ENCODE measurements at regions not wholly inside any gene's neighbourhood (a gene's known extent, or its start where the extent isn't known, plus 50 kb on each side); places are given as distances from the start of the nearest gene placed in this dataset.

DNA sequence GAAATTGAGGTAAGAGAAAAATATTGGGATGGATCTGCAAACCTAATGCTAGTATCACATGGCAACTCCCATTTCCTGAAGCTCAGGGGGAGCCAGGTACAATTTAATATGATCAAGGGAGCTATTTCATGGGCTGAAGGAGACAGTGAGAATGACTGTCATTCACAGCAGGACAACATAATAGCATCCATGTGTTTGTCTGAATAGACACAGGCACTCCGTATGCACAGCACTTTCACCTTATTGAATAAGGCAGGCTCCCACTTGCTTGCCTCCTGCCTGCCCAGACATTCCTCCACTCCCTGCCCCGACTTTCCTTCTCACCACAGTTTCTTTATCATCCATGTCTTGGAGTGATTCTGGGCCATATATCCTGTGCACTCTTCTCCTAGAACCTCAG lies 156.6 kb upstream of the SLC24A5 start:
- intact Hi-C loops (cut with micrococcal nuclease) = no loop called here
- no peak overlapping the region for H3K4me3 Mint-ChIP-seq (ENCODE audit: low read depth)

DNA sequence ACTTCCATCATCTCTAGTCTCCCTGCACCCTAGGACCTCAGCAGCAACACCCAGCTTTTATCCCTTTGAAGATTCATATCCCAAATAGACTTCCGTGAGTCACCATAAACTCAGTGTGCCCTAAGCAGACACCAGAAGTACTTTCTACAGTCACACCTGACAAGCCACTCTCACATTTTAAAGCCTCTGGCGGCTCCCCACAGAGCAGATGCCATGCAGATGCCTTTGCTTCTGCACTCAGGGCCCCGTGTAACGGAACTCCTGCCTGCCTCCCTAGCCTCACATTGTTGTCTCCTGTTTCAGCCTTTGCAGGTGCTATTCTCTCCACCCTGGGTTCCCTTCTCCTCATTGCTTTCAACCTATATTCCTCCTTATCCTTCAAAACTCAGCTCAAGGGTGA lies 155.5 kb upstream of the SLC24A5 start:
- no peak for DNase-seq (ENCODE audit: low spot score)
- intact Hi-C loops (cut with micrococcal nuclease) = no loop called here
- H3K27ac Mint-ChIP-seq = no peak overlapping the region
- peaks cover 22% of the 10 kb centered on the region for H3K27me3 Mint-ChIP-seq (ENCODE audit: low read depth)
- H3K36me3 Mint-ChIP-seq (ENCODE audit: low read depth) = no peaks in the 10 kb centered on the region
- no peaks in the 10 kb centered on the region for H3K9me3 Mint-ChIP-seq
- H3K4me3 Mint-ChIP-seq (ENCODE audit: low read depth) = no peak overlapping the region
- peaks cover 23% of the 10 kb centered on the region for H3K4me1 Mint-ChIP-seq (ENCODE audit: low read depth)

More for the DNA sequence above, 156.6 kb upstream of the SLC24A5 start:
- Mint-ChIP-seq H3K27ac (no peak overlapping the region), H3K36me3 (ENCODE audit: low read depth) (no peaks in the 10 kb centered on the region), H3K27me3 (ENCODE audit: low read depth) (peaks cover 22% of the 10 kb centered on the region), H3K9me3 (no peaks in the 10 kb centered on the region), H3K4me1 (ENCODE audit: low read depth) (peaks cover 30% of the 10 kb centered on the region)
- DNase-seq (ENCODE audit: low spot score) = no peak

DNA sequence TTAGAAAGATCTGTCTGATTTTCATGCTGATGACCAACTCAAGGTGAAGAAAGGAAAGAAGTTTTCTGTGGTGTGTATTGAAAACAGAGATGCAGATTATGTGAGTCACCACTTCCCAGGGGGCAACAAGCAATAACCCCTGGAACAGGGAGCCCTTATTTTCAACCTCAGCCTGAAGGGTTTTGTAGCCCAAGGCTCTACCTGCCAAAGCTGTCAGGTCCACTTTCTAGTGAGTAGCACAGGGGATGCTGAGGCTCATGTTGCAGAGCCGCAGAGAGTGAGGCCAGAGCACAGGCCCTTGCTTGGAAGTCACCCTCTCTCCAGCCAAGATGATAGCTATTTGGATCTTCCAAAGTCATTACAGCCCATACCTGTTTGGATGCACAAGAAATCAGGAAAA lies 152.2 kb upstream of the SLC24A5 start:
- Mint-ChIP-seq H3K9me3 (no peaks in the 10 kb centered on the region), H3K27ac (no peak overlapping the region), H3K36me3 (ENCODE audit: low read depth) (no peaks in the 10 kb centered on the region), H3K4me3 (ENCODE audit: low read depth) (no peak overlapping the region), H3K27me3 (ENCODE audit: low read depth) (peaks cover 23% of the 10 kb centered on the region), H3K4me1 (ENCODE audit: low read depth) (peaks cover 1% of the 10 kb centered on the region)
- intact Hi-C loops (cut with micrococcal nuclease) = no loop called here
- DNase-seq (ENCODE audit: low spot score) = no peak

DNA sequence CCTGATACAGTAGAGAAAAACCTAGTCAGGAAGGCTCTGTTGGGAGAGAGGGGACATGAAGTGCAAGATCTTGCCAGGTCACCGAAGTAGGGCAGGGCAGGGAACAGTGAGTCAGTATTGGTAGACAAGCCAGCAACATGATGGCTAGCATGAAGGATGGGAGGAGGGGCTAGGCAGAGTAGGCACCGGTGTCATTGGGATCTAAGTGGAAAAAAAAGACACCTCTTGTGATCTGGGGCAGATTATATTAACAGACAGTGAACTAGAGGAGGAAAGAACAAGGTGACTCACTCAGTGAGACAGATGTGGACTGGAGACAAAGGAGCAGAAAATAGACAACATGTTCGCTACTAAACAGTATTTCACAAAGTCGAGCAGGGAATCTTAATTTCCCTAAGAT lies 149.2 kb upstream of the SLC24A5 start:
- H3K4me1 Mint-ChIP-seq (ENCODE audit: low read depth) = no peaks in the 10 kb centered on the region
- H3K36me3 Mint-ChIP-seq (ENCODE audit: low read depth) = no peaks in the 10 kb centered on the region
- intact Hi-C loops (cut with micrococcal nuclease) = no loop called here
- no peak overlapping the region for H3K27ac Mint-ChIP-seq
- peaks cover 24% of the 10 kb centered on the region for H3K27me3 Mint-ChIP-seq (ENCODE audit: low read depth)
- H3K4me3 Mint-ChIP-seq (ENCODE audit: low read depth) = no peak overlapping the region
- no peaks in the 10 kb centered on the region for H3K9me3 Mint-ChIP-seq
- DNase-seq (ENCODE audit: low spot score) = no peak

DNA sequence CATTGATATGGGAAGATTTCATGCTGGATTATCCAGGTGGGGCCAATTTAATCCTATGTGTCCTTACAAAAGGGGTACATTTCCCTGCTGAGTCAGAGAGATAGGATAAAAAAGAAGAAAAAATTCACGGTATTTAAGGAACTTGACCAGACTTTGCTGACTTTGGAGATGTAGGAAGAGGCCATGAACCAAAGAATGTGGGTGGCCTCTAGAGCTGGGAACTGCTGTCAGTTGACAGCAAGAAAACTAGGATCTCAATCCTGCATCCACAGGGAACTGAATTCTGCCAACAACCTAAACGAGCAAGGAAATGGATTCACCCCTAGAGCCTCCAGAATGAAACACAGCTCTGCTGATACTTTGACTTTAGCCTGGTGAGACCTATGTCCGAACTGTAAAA lies 148.1 kb upstream of the SLC24A5 start:
- H3K27ac Mint-ChIP-seq = no peak overlapping the region
- H3K4me1 Mint-ChIP-seq (ENCODE audit: low read depth) = no peaks in the 10 kb centered on the region
- H3K27me3 Mint-ChIP-seq (ENCODE audit: low read depth) = peaks cover 28% of the 10 kb centered on the region
- no peak for DNase-seq (ENCODE audit: low spot score)
- H3K4me3 Mint-ChIP-seq (ENCODE audit: low read depth) = no peak overlapping the region
- no peaks in the 10 kb centered on the region for H3K9me3 Mint-ChIP-seq
- intact Hi-C loops (cut with micrococcal nuclease) = no loop called here
- no peaks in the 10 kb centered on the region for H3K36me3 Mint-ChIP-seq (ENCODE audit: low read depth)

DNA sequence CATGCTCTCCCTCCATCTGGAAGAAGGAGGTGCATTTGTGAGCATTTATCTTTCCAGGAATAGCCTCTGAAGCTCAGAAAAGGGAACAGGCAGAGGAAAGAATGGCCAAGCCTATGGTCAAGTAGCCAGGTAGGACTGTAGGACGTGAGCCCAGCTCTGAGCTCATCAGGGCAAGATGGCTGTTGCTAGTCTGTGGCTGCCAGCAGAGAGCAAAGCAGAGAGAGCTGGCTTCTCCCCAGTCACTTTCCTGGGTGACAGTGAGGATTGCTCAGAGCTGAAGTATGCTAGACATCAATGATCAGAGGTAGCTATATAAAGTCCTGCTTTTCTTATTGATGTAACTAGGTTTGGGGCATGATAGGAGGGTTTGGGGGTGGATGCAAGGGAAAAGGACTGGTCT lies 146.1 kb upstream of the SLC24A5 start:
- no peaks in the 10 kb centered on the region for H3K4me1 Mint-ChIP-seq (ENCODE audit: low read depth)
- no peaks in the 10 kb centered on the region for H3K36me3 Mint-ChIP-seq (ENCODE audit: low read depth)
- peaks cover 26% of the 10 kb centered on the region for H3K27me3 Mint-ChIP-seq (ENCODE audit: low read depth)
- DNase-seq (ENCODE audit: low spot score) = no peak
- no peaks in the 10 kb centered on the region for H3K9me3 Mint-ChIP-seq
- no peak overlapping the region for H3K4me3 Mint-ChIP-seq (ENCODE audit: low read depth)
- no peak overlapping the region for H3K27ac Mint-ChIP-seq
- intact Hi-C loops (cut with micrococcal nuclease) = no loop called here

DNA sequence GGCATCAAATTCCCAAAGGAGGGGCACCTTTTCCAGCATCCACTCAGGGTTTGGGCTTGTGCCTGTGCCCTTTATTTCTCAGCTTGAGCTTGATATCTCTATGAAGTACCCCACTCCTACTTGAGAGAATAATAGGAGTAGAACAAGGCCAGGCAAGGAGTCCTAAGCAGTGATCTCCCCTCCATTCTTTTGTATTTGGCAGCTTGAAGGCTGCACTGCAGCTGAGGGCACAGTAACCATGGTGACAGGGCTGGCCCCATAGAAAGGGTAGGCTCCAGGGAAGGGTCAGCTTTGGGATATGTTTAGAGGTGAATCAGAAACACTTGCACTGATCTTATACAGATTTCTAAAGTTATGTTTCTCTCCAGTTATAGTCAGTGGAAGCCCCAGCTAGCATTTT lies 145.4 kb upstream of the SLC24A5 start:
- no peaks in the 10 kb centered on the region for H3K9me3 Mint-ChIP-seq
- no peaks in the 10 kb centered on the region for H3K36me3 Mint-ChIP-seq (ENCODE audit: low read depth)
- no peaks in the 10 kb centered on the region for H3K4me1 Mint-ChIP-seq (ENCODE audit: low read depth)
- intact Hi-C loops (cut with micrococcal nuclease) = no loop called here
- H3K4me3 Mint-ChIP-seq (ENCODE audit: low read depth) = no peak overlapping the region
- H3K27ac Mint-ChIP-seq = no peak overlapping the region
- peaks cover 26% of the 10 kb centered on the region for H3K27me3 Mint-ChIP-seq (ENCODE audit: low read depth)
- no peak for DNase-seq (ENCODE audit: low spot score)

DNA sequence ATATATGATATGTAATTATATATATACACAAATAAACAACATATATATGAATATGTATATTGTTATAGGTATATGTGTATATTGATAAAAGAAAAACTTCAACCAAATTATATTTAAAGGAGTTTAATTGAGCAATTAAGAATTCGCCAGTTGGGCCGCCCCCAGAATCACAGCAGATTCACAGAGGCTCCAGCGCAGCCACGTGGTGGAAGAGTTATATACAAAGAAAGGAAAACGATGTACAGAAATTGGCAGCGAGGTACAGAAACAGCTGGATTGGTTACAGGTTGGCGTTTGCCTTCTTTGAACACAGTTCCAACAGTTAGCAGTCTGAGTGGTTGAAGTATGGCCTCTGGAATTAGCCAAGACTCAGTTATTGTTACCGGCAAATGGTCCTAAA lies 137.3 kb upstream of the SLC24A5 start:
- DNase-seq (ENCODE audit: low spot score) = no peak
- intact Hi-C loops (cut with micrococcal nuclease) = no loop called here
- H3K36me3 Mint-ChIP-seq (ENCODE audit: low read depth) = no peaks in the 10 kb centered on the region
- H3K27ac Mint-ChIP-seq = no peak overlapping the region
- peaks cover 6% of the 10 kb centered on the region for H3K4me1 Mint-ChIP-seq (ENCODE audit: low read depth)
- no peaks in the 10 kb centered on the region for H3K9me3 Mint-ChIP-seq
- H3K4me3 Mint-ChIP-seq (ENCODE audit: low read depth) = no peak overlapping the region
- peaks cover 16% of the 10 kb centered on the region for H3K27me3 Mint-ChIP-seq (ENCODE audit: low read depth)

DNA sequence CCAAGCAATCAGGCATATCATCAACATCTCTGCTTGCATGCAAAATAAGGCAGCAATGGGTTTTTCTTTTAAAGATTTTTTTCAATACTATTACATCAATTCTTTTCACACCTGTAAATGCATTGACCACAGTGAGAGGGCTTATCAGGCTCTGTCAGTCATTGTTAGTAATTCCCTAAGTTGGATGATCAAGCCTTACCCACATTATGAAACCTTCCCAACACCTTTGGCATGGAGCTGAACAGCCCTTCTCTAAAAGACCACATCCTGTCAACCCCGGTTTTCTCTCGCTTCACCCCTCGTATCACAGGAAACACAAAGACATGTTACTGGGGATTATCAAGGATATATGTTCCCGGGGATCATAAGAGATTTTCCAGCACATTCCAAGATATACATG lies 135.2 kb upstream of the SLC24A5 start:
- Mint-ChIP-seq H3K36me3 (ENCODE audit: low read depth) (no peaks in the 10 kb centered on the region), H3K27me3 (ENCODE audit: low read depth) (peaks cover 12% of the 10 kb centered on the region), H3K27ac (no peak overlapping the region), H3K4me3 (ENCODE audit: low read depth) (no peak overlapping the region), H3K4me1 (ENCODE audit: low read depth) (peaks cover 6% of the 10 kb centered on the region), H3K9me3 (no peaks in the 10 kb centered on the region)
- no peak for DNase-seq (ENCODE audit: low spot score)
- intact Hi-C loops (cut with micrococcal nuclease) = loop anchor here (5.0 kb wide), 2 partner anchors 788 to 1673 kb away; no protein-coding TSS in a partner anchor

DNA sequence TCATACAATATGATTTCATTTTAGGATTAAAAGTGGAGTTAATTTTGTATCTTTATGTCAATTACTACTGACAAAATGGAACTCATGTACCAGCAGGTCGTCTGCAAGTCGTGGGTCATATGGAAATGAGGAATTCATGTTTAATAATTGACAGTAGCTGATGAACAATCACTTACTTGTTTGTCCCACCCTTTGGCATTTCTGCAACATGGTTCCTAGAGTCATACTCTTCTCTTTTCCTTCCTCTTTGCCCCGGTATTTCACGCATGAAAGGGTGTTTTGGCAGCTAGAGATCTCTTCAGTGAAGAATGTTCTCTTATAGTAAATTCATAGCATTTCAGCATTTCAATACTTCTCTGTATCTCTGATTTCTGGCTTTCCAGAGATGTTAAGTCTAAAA lies 133.3 kb upstream of the SLC24A5 start:
- DNase-seq (ENCODE audit: low spot score) = no peak
- Mint-ChIP-seq H3K27ac (no peak overlapping the region), H3K9me3 (no peaks in the 10 kb centered on the region), H3K27me3 (ENCODE audit: low read depth) (peaks cover 6% of the 10 kb centered on the region), H3K4me3 (ENCODE audit: low read depth) (no peak overlapping the region), H3K4me1 (ENCODE audit: low read depth) (peaks cover 6% of the 10 kb centered on the region), H3K36me3 (ENCODE audit: low read depth) (no peaks in the 10 kb centered on the region)
- intact Hi-C loops (cut with micrococcal nuclease) = loop anchor here (5.0 kb wide), 2 partner anchors 790 to 1675 kb away; no protein-coding TSS in a partner anchor

DNA sequence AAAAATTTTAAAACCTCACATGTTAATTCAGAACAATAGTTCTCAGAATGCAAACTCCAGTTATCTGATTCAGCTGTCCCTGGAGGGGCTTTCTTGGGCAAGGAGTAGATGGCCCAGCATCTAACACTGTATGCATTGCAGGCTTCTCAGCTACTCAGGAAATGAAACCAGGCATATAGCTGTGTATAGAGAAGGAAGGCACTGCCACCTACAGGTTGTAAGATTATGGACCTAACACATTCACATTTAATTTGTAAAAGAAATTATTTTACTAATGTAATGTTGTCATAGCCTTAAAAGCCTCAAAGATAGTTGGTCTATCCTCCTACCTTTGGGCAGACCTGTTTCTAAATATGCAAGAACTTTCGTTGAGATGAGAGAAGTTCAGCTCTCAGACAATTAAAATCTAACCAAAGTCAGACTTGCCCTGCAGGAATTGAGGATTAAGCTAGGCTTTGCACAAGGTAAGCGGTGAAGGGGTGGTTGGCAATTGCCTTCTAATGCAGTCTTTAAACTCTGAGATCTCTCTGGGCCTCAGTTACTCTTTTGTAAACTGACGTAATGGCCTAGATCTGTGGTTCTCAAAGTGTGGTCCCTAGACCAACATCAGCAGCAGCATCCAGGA lies 132.8 kb upstream of the SLC24A5 start:
- no peak overlapping the region for H3K4me3 Mint-ChIP-seq (ENCODE audit: low read depth)
- no peaks in the 10 kb centered on the region for H3K9me3 Mint-ChIP-seq
- no peak for DNase-seq (ENCODE audit: low spot score)
- no peaks in the 10 kb centered on the region for H3K36me3 Mint-ChIP-seq (ENCODE audit: low read depth)
- H3K4me1 Mint-ChIP-seq (ENCODE audit: low read depth) = peaks cover 6% of the 10 kb centered on the region
- peaks cover 6% of the 10 kb centered on the region for H3K27me3 Mint-ChIP-seq (ENCODE audit: low read depth)
- H3K27ac Mint-ChIP-seq = no peak overlapping the region
- intact Hi-C loops (cut with micrococcal nuclease) = loop anchor here (1.0 to 5.0 kb wide), 3 partner anchors 277 to 1676 kb away; no protein-coding TSS in a partner anchor

DNA sequence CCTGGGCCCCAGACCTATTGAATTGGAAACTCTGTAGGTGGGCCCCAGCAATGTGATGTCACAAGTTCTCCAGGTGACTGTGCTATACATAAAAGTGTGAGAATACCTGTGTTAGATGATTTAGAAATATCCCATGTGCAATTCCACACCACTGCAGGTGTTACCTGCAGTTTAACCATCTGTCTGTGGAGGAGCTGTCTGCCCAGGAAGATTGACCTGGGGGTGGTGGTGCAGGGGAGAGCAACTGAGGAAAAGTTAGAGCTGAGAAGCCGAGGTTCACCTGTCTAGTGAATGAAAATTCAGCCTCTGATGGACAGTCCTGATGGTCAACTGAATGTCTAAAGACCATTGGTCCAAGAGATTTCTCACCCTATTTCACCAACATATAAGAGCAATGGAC lies 132.2 kb upstream of the SLC24A5 start:
- Mint-ChIP-seq H3K27ac (no peak overlapping the region), H3K36me3 (ENCODE audit: low read depth) (no peaks in the 10 kb centered on the region), H3K9me3 (no peaks in the 10 kb centered on the region), H3K4me1 (ENCODE audit: low read depth) (peaks cover 6% of the 10 kb centered on the region), H3K4me3 (ENCODE audit: low read depth) (no peak overlapping the region), H3K27me3 (ENCODE audit: low read depth) (peaks cover 8% of the 10 kb centered on the region)
- intact Hi-C loops (cut with micrococcal nuclease) = loop anchor here (1.0 to 5.0 kb wide), 3 partner anchors 277 to 1676 kb away; no protein-coding TSS in a partner anchor
- no peak for DNase-seq (ENCODE audit: low spot score)

DNA sequence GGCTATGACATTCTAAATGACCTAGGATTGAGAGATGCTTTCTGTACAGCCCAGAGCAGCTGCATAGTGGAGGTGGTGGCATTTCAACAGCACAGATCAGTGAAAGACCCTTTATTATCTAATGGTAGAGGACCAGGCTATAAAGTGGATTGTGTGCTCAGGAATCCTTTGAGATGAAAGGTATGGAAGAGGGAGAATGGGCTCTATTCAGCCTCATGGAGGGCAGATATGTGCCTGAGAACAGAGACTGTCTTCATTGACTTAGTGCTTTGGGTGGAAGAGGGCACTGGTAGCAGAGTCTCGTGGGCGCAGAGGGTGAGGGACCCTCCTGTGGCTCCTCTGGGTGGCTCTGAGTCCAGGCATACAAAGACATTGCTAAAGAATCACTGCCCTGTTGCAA lies 130.0 kb upstream of the SLC24A5 start:
- H3K27me3 Mint-ChIP-seq (ENCODE audit: low read depth) = peaks cover 9% of the 10 kb centered on the region
- H3K4me3 Mint-ChIP-seq (ENCODE audit: low read depth) = no peak overlapping the region
- H3K36me3 Mint-ChIP-seq (ENCODE audit: low read depth) = no peaks in the 10 kb centered on the region
- H3K27ac Mint-ChIP-seq = no peak overlapping the region
- intact Hi-C loops (cut with micrococcal nuclease) = no loop called here
- peaks cover 2% of the 10 kb centered on the region for H3K4me1 Mint-ChIP-seq (ENCODE audit: low read depth)
- DNase-seq (ENCODE audit: low spot score) = no peak
- H3K9me3 Mint-ChIP-seq = no peaks in the 10 kb centered on the region

DNA sequence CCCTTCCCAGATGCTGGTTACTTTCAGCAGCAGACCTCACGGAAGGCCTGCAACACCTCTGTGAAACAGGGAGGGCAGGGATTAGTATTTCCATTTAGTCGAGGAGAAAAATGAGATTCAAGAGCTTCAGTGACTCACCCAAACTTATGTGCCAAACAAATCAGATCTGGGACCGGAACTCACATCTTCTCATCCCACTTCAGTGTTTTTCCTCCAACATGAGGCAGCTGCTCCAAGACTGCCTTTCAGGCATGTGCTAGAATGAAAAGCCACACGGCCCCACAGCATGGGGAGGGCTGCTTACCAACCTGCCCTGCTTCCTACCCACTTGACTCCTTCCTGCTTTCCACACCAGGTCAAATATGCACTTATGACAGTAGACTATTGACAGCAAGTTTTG lies 129.4 kb upstream of the SLC24A5 start:
- no peak for DNase-seq (ENCODE audit: low spot score)
- H3K36me3 Mint-ChIP-seq (ENCODE audit: low read depth) = no peaks in the 10 kb centered on the region

More for the DNA sequence above, 129.4 kb upstream of the SLC24A5 start:
- H3K9me3 Mint-ChIP-seq = no peaks in the 10 kb centered on the region
- intact Hi-C loops (cut with micrococcal nuclease) = no loop called here
- peaks cover 6% of the 10 kb centered on the region for H3K27me3 Mint-ChIP-seq (ENCODE audit: low read depth)
- H3K4me3 Mint-ChIP-seq (ENCODE audit: low read depth) = no peak overlapping the region
- peaks cover 2% of the 10 kb centered on the region for H3K4me1 Mint-ChIP-seq (ENCODE audit: low read depth)
- H3K27ac Mint-ChIP-seq = no peak overlapping the region

Data from activated T-helper 2 cell treated with anti-CD3 and anti-CD28 coated beads, Interferon-gamma antibody, Interleukin-2, Interleukin-4, amounts not matched to agents 10 μg/mL and 5 μg/mL and 100 μg/mL, durations not matched to agents 14 hours and 24 hours and 36 hours (primary cell).